DOHH2 (cell line): ENCODE measurements at regions not wholly inside any gene's neighbourhood (a gene's known extent, or its start where the extent isn't known, plus 50 kb on each side); places are given as distances from the start of the nearest gene placed in this dataset.

ENCODE experiments used
- H3F3A ChIP-seq: fragments of 200-600 bp; sonication (generic), shearing (Covaris generic); 2 replicates; pipeline ENCODE4 v1.6.0; 2016; ENCODE audit warnings: antibody characterized with exemption, mild to moderate bottlenecking; ENCODE audit not compliant: control insufficient read depth, insufficient read depth
- H3K27ac ChIP-seq: fragments of 200-600 bp; sonication (generic); 2 replicates; pipeline ENCODE4 v1.5.1; 2014; ENCODE audit warnings: low read depth, mild to moderate bottlenecking, low read length, moderate library complexity
- H3K27me3 ChIP-seq: fragments of 200-600 bp; sonication (generic); 2 replicates; pipeline ENCODE4 v1.6.1; 2014; ENCODE audit warnings: mild to moderate bottlenecking, low read length, mixed read lengths; ENCODE audit not compliant: control insufficient read depth
- H3K36me3 ChIP-seq: fragments of 200-600 bp; sonication (generic); 2 replicates; pipeline ENCODE4 v1.6.1; 2014; ENCODE audit warnings: mild to moderate bottlenecking, low read length, moderate library complexity, mixed read lengths; ENCODE audit not compliant: control insufficient read depth
- H3K4me1 ChIP-seq: fragments of 200-600 bp; sonication (generic); 2 replicates; pipeline ENCODE4 v1.6.1; 2014; ENCODE audit warnings: mild to moderate bottlenecking, low read length, mixed read lengths; ENCODE audit not compliant: control insufficient read depth
- H3K4me2 ChIP-seq: fragments of 200-600 bp; sonication (generic); 2 replicates; pipeline ENCODE4 v1.6.0; 2014; ENCODE audit warnings: mild to moderate bottlenecking, low read length, moderate library complexity
- H3K4me3 ChIP-seq: fragments of 200-600 bp; sonication (generic); 2 replicates; pipeline ENCODE4 v1.5.1; 2014; ENCODE audit warnings: mild to moderate bottlenecking, low read length, mixed read lengths
- H3K79me2 ChIP-seq: fragments of 200-600 bp; sonication (generic); 2 replicates; pipeline ENCODE4 v1.6.1; 2014; ENCODE audit warnings: mild to moderate bottlenecking, low read length, mixed read lengths; ENCODE audit not compliant: control insufficient read depth
- H3K9me2 ChIP-seq: fragments of 200-600 bp; sonication (generic); replicated peaks from 2 replicates; pipeline ENCODE4 v1.6.1; 2014; ENCODE audit warnings: mild to moderate bottlenecking, low read length, mixed read lengths; ENCODE audit not compliant: control insufficient read depth
- H3K9me3 ChIP-seq: fragments of 200-600 bp; sonication (generic); 2 replicates; pipeline ENCODE4 v1.6.1; 2014; ENCODE audit warnings: antibody characterized with exemption, low read length, mixed read lengths; ENCODE audit not compliant: control insufficient read depth, insufficient read depth
- H4K20me1 ChIP-seq: fragments of 200-600 bp; sonication (generic); 2 replicates; pipeline ENCODE4 v1.6.0; 2014; ENCODE audit warnings: low read depth, mild to moderate bottlenecking, antibody characterized with exemption, low read length, moderate library complexity; ENCODE audit not compliant: control insufficient read depth, insufficient read depth
- CTCF ChIP-seq: fragments of 200-600 bp; sonication (generic); IDR thresholded peaks from one replicate; pipeline ENCODE4 v1.5.1; 2014; ENCODE audit warnings: antibody characterized with exemption, mild to moderate bottlenecking, low read depth, low read length; ENCODE audit not compliant: poor library complexity, severe bottlenecking
- EZH2phosphoT487 ChIP-seq: fragments of 200-600 bp; sonication (generic); IDR thresholded peaks from 2 replicates; pipeline ENCODE4 v1.6.1; 2017; ENCODE audit warnings: borderline replicate concordance, mild to moderate bottlenecking, antibody characterized with exemption, low read length, moderate library complexity, mixed read lengths

GRCh38 chr12:126932156-126932555 is 1334.8 kb upstream of the TMEM132C start:
- Histone ChIP-seq H3K9me2 (no peaks in the 10 kb centered on the region), H4K20me1 (no peaks in the 10 kb centered on the region), H3K4me1 (no peaks in the 10 kb centered on the region), H3K4me2 (no peak overlapping the region), H3F3A (no peaks in the 10 kb centered on the region), H3K27ac (no peak overlapping the region), H3K79me2 (no peaks in the 10 kb centered on the region), H3K4me3 (no peak overlapping the region), H3K9me3 (no peaks in the 10 kb centered on the region), H3K36me3 (no peaks in the 10 kb centered on the region), H3K27me3 (no peaks in the 10 kb centered on the region)
- TF ChIP-seq EZH2phosphoT487 (no peak), CTCF (no peak)

DNA sequence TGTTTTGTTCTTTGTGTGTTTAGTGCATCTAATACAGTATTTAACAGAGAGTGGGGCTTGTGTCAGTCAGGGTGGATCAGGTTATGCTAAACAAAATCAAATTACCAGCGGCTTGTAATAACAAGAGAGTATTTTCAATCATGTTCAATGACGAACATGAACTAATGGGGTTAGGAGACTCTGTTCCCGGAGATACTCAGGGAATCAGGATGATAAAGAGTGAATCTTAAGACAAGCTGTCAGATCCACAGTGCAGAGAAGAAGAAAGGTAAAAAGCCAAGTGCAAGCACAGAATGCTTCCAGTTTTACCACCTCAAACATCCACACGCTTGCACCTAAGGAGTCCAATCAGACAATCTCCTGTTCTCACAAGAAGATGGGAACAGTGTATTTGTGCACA is 1331.5 kb upstream of the TMEM132C start:
- Histone ChIP-seq H3K4me2 (no peak overlapping the region), H3K36me3 (no peaks in the 10 kb centered on the region), H3F3A (no peaks in the 10 kb centered on the region), H3K4me1 (no peaks in the 10 kb centered on the region), H3K4me3 (no peak overlapping the region), H3K9me3 (no peaks in the 10 kb centered on the region), H3K27ac (no peak overlapping the region), H3K79me2 (no peaks in the 10 kb centered on the region), H3K9me2 (no peaks in the 10 kb centered on the region), H3K27me3 (no peaks in the 10 kb centered on the region), H4K20me1 (no peaks in the 10 kb centered on the region)
- TF ChIP-seq CTCF (no peak), EZH2phosphoT487 (no peak)

GRCh38 chr12:126936181-126936851 is 1330.7 kb upstream of the TMEM132C start:
- no peak overlapping the region for H3K27ac ChIP-seq
- H3K79me2 ChIP-seq, result no peaks in the 10 kb centered on the region
- no peaks in the 10 kb centered on the region for H3K9me2 ChIP-seq
- H3K4me3 ChIP-seq, result no peak overlapping the region
- H3K4me1 ChIP-seq, result no peaks in the 10 kb centered on the region
- no peaks in the 10 kb centered on the region for H3F3A ChIP-seq
- no peaks in the 10 kb centered on the region for H3K27me3 ChIP-seq
- H3K9me3 ChIP-seq, result no peaks in the 10 kb centered on the region
- no peak overlapping the region for H3K4me2 ChIP-seq
- TF ChIP-seq CTCF, result no peak
- no peak for TF ChIP-seq EZH2phosphoT487
- H4K20me1 ChIP-seq, result no peaks in the 10 kb centered on the region
- H3K36me3 ChIP-seq, result no peaks in the 10 kb centered on the region
